HG02759 (cell line): ENCODE measurements at regions not wholly inside any gene's neighbourhood (a gene's known extent, or its start where the extent isn't known, plus 50 kb on each side); places are given as distances from the start of the nearest gene placed in this dataset.

ENCODE experiments used
- ATAC-seq: cut with Tn5 transposase; IDR thresholded peaks from one replicate; pipeline ENCODE4 v1.9.1; 2021; ENCODE audit warnings: mild to moderate bottlenecking, moderate library complexity; ENCODE audit not compliant: unreplicated experiment

DNA sequence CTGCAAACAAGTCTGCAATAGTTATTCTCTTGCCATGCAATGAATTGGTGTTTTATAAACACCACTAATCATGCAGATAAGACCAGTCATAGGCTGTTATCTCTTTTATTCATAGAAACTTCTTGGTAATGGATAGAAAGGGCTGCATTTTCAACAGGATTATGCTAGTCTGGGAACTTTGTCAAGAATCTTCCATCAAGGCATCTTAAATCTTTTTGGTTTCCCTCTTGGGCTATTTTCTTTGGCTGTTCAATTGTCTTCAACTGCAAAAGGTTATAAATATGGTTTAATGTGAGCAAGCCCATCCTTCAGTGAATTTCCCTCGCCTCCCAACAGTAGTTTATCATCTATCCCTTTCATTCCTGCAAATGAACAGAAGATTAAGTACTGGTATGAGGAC lies 59.0 kb upstream of the MINAR1 start:
- ATAC-seq = no peak

DNA sequence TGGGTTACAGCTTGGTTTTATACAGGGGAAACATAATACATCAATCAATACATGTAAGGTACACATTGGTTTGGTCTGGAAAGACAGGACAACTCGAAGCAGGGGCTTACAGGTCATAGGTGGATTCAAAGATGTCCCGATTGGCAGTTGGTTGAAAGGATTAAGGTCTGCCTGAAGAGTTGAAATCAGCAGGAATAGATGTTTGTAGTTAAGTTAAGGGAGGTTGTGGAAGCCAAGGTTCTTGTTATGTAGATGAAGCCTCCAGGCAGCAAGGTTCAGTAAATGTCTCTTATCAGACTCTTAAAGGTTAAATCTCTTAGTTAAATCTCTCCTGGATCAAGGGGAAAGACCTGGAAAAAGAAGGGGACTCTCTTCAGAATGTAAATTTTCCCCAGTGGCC lies 58.4 kb upstream of the MINAR1 start:
- no peak for ATAC-seq

DNA sequence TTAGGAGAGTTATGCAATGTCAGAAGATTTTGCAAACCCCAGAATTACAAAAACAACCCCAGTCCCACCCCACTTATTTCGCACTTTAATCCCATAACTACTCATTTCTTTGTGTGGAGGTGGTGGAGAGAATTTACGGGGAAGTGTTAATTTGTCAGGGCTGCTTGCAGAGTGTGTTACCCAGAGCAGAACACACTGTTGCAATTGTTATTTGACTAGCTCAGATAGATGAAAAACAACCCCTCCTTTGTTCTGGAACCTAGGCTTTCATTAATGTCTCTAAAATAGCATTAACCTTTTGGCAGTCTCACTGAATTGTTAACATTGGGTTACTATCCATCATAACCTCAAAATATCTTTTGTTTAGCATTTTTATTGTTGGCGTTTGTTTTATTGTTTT lies 55.8 kb upstream of the MINAR1 start:
- no peak for ATAC-seq

DNA sequence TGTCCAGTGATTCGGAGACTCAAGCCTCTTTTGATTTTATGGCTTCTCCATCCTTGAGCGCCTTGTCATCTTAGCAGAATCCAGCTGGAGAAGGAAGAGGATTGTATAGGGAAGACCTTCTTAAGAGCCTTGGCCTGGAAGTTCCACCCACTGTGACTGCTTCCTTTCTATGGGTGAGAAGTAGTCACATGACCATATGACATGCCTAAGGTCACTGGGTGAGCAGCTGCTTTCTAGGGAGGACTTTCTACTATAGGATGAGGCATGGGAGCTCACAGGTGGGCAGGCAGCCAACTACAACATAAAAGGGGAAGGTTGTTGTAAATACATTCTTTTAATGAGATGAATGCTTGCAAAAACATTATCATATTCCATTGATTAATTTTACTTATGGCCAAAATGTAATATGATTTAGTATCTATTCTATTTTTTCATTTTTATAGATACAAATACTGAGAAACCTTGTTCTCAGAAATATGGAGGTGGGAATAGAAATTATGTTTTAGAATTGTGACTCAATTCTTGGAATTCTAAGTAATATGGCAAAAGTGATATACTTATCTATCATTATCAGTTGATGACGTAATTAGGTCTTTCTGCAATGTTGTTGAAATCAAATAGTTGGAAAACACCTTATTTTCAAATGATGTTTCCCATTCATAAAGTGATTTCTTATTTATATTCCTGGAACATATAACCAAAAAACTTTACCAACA lies 53.6 kb upstream of the MINAR1 start:
- no peak for ATAC-seq

DNA sequence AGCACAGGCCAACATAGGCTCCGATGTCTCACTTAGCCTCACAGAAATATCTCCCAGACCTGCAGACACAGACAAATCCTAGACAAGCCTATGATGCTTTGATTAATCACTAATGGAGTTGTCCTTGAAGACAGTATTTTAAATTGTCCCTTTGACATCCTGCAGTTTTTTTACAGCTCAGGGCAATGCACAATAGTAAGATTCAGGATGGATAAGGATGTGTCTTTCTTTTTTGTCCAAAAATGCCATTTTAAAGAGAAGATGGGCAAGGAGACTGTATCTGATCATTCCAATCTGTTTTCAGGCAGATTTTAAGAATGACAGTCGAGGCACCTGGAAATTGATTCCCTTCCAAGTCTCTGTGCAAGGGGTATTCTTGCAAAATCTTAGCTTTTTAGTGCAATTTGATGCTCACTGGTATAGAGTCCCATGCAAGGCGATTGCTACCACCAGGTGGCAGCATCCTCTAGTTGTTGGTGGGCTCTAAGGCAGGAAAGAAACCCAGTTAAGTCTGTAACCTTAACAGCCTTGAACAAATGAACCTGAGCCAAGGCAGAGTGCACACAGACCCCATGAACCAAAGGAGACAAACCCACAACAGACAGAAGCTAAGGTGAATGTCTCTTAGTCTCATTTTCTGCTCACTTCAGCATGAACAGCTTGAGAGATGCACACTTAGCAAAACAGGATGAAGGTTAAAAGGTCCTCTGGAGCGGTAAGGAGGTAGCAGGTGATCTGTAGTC lies 51.2 kb upstream of the MINAR1 start:
- peak; percentile 53 for ATAC-seq

DNA sequence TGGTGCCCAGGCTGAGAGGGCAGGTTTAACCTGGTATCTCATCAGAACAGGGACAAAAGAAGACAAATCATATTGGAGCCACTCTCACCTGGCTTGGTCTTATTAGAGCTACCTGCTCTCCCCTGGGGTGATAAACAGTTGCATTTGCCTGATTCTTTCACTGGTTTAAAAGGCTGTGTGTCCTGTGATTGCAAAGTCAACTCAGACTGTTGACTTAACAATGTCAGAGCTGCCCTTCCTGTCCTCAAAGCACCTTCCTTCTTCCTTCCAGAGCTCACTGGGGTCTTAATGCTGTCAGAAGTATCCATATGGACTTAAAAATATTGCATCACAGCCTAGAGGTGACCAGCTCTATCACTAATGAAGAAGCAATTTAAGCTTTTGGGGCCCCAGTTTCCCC lies 50.5 kb upstream of the MINAR1 start:
- no peak for ATAC-seq
